HepG2 (cell line): ENCODE measurements at regions not wholly inside any gene's neighbourhood (a gene's known extent, or its start where the extent isn't known, plus 50 kb on each side); places are given as distances from the start of the nearest gene placed in this dataset.

Experiments
- BCL3 ChIP-seq: sonication (generic); formaldehyde crosslinking; IDR thresholded peaks from 2 replicates; pipeline ENCODE4 v1.5.1; 2020; ENCODE audit warnings: mild to moderate bottlenecking, missing genetic modification reagents, moderate library complexity
- CEBPZ ChIP-seq: IDR thresholded peaks from 2 replicates; pipeline ENCODE4 v1.6.1; 2012; ENCODE audit warnings: low read length, improper control_type of control experiment
- CTCF ChIP-seq: sonication (generic); formaldehyde crosslinking; IDR thresholded peaks from 2 replicates; pipeline ENCODE4 v1.5.0; 2020; ENCODE audit warnings: mild to moderate bottlenecking, missing genetic modification reagents, moderate library complexity
- HMGXB4 ChIP-seq, 2 experiments: sonication (generic) in 1 of 2; formaldehyde crosslinking in 1 of 2; IDR thresholded peaks; 2 replicates each; pipeline versions ENCODE4 v1.4.0 to v1.6.1; 2018 to 2020; ENCODE audit warnings: missing genetic modification reagents in 2 of 2, borderline replicate concordance in 1 of 2, low read depth in 1 of 2, mild to moderate bottlenecking in 1 of 2, missing biosample characterization in 1 of 2
- JUNB ChIP-seq: sonication (generic); formaldehyde crosslinking; IDR thresholded peaks from 2 replicates; pipeline ENCODE4 v1.8.0; 2022; ENCODE audit warnings: missing genetic modification reagents, mild to moderate bottlenecking, borderline replicate concordance
- JUND ChIP-seq: sonication (generic); formaldehyde crosslinking; IDR thresholded peaks from 2 replicates; pipeline ENCODE4 v1.8.0; 2022; ENCODE audit warnings: mild to moderate bottlenecking, missing genetic modification reagents
- NFATC3 ChIP-seq: sonication (generic); formaldehyde crosslinking; IDR thresholded peaks from 2 replicates; pipeline ENCODE4 v1.5.1; 2020; ENCODE audit warnings: mild to moderate bottlenecking, missing genetic modification reagents
- POLR2A ChIP-seq, 2 experiments: IDR thresholded peaks; 2 replicates each; pipeline ENCODE4 v1.6.1; 2011; ENCODE audit warnings: low read depth in 2 of 2, low read length in 2 of 2, mild to moderate bottlenecking in 1 of 2, moderate library complexity in 1 of 2; ENCODE audit not compliant: insufficient read depth in 1 of 2
- SETDB1 ChIP-seq: sonication (generic); formaldehyde crosslinking; IDR thresholded peaks from 2 replicates; pipeline ENCODE4 v1.5.1; 2020; ENCODE audit warnings: missing genetic modification reagents, mild to moderate bottlenecking, borderline replicate concordance
- ZBTB46 ChIP-seq: sonication (generic); formaldehyde crosslinking; IDR thresholded peaks from 2 replicates; pipeline ENCODE4 v1.4.0; 2020; ENCODE audit warnings: mild to moderate bottlenecking, missing genetic modification reagents, borderline replicate concordance
- ZFX ChIP-seq: sonication (generic); formaldehyde crosslinking; IDR thresholded peaks from 2 replicates; pipeline ENCODE4 v1.4.0; 2020; ENCODE audit warnings: mild to moderate bottlenecking, low read depth, missing genetic modification reagents, moderate library complexity
- ZNF280D ChIP-seq: sonication (generic); formaldehyde crosslinking; IDR thresholded peaks from 2 replicates; pipeline ENCODE4 v1.5.1; 2020; ENCODE audit warnings: mild to moderate bottlenecking, missing genetic modification reagents
- ZNF816 ChIP-seq: sonication (generic); formaldehyde crosslinking; IDR thresholded peaks from 2 replicates; pipeline ENCODE4 v1.8.0; 2022; ENCODE audit warnings: missing genetic modification reagents, mild to moderate bottlenecking, borderline replicate concordance

GRCh38 chr2:35462226-35462998, 893.2 kb upstream of the CRIM1 start:
- TF ChIP-seq CTCF (CRISPR knock-in tag) (no peak), JUNB (CRISPR knock-in tag) (no peak), POLR2A (IDR thresholded peaks at IDR 0.05; ENCODE audit: insufficient read depth in 1 of 2, low read depth in 2 of 2, low read length in 2 of 2) (no peak), BCL3 (CRISPR knock-in tag) (no peak), ZNF816 (no peak), ZFX (no peak), ZNF280D (CRISPR knock-in tag) (no peak), HMGXB4 (CRISPR knock-in tag; IDR thresholded peaks at IDR 0.05; ENCODE audit: borderline replicate concordance in 1 of 2, low read depth in 1 of 2) (no peak), JUND (CRISPR knock-in tag) (no peak), ZBTB46 (no peak), NFATC3 (CRISPR knock-in tag) (no peak), CEBPZ (no peak), SETDB1 (no peak)
